Esophagus squamous epithelium (tissue), 5 donors: ENCODE measurements at regions not wholly inside any gene's neighbourhood (a gene's known extent, or its start where the extent isn't known, plus 50 kb on each side); places are given as distances from the start of the nearest gene placed in this dataset.

ENCODE experiments used
- DNase-seq: peaks from one replicate; lab custom pipeline; 2025; lab: John Stamatoyannopoulos, UW
- H3K27ac ChIP-seq, 4 donors: fragments of 200-600 bp; sonication (generic); one replicate each; pipeline ENCODE4 v1.5.1; 2016 to 2019; ENCODE audit warnings: mild to moderate bottlenecking in 1 of 4
- H3K27me3 ChIP-seq, 4 donors: fragments of 200-600 bp; sonication (generic); 1 replicate in 3 of 4; 2 replicates in 1 of 4; pipeline versions ENCODE4 v1.5.1 to v1.6.0; 2017 to 2021; ENCODE audit warnings: antibody characterized with exemption in 1 of 4
- H3K36me3 ChIP-seq, 3 donors: fragments of 200-600 bp; sonication (generic); one replicate each; pipeline ENCODE4 v1.5.1; 2016 to 2019
- H3K4me1 ChIP-seq, 3 donors: fragments of 200-600 bp; sonication (generic); one replicate each; pipeline ENCODE4 v1.5.1; 2017 to 2019
- H3K4me3 ChIP-seq, 4 donors: fragments of 200-600 bp; sonication (generic); 1 replicate in 3 of 4; 2 replicates in 1 of 4; pipeline ENCODE4 v1.5.1; 2016 to 2019; ENCODE audit warnings: mild to moderate bottlenecking in 2 of 4, moderate library complexity in 1 of 4
- H3K9me3 ChIP-seq, 3 donors: fragments of 200-600 bp; sonication (generic); one replicate each; pipeline ENCODE4 v1.5.1; 2016 to 2019
- CTCF ChIP-seq, 6 experiments: fragments of 450-650 bp in 4 of 6; fragments of 200-600 bp in 2 of 6; sonication (generic) in 2 of 6; IDR thresholded peaks; one replicate each; pipeline ENCODE4 v1.5.1; 2016 to 2019; ENCODE audit warnings: antibody characterized with exemption in 6 of 6, mild to moderate bottlenecking in 4 of 6, moderate library complexity in 4 of 6
- POLR2A ChIP-seq, 4 donors: fragments of 450-650 bp; IDR thresholded peaks; one replicate each; pipeline ENCODE4 v1.6.1; 2017; ENCODE audit warnings: antibody characterized with exemption in 4 of 4, mild to moderate bottlenecking in 4 of 4, moderate library complexity in 3 of 4
- WGBS, 2 donors: methylation state at CpG; one replicate each; pipeline ENCODE4 v1.1.5; 2018; 5-methylcytosine and 5-hydroxymethylcytosine counted together
- intact Hi-C: fragments of 100-400 bp; cut with DNase I; formaldehyde crosslinking; loops from one replicate; pipeline ENCODE4 v1.15.0; 2022
- donor health status: DM: yes; HTN: yes; CAD: no.

GRCh38 chr11:129242855-129243254 lies 50.7 kb upstream of the ARHGAP32 start:
- intact Hi-C loops = no loop called here
- H3K27ac ChIP-seq = no peak overlapping the region
- H3K9me3 ChIP-seq = no peaks in the 10 kb centered on the region
- WGBS, 2 donors = 91 to 94% methylated on average over 2 of the region's 2 CpGs
- DNase-seq = no peak
- no peaks in the 10 kb centered on the region for H3K27me3 ChIP-seq
- no peak overlapping the region for H3K4me3 ChIP-seq
- H3K4me1 ChIP-seq = peaks cover 0 to 6% (median 0%) of the 10 kb centered on the region in 3 donors
- H3K36me3 ChIP-seq = no peaks in the 10 kb centered on the region
- TF ChIP-seq CTCF (IDR thresholded peaks at IDR 0.05) = no peak
- no peak for TF ChIP-seq POLR2A (IDR thresholded peaks at IDR 0.05)
